ENCODE measurements at regions not wholly inside any gene's neighbourhood (a gene's known extent, or its start where the extent isn't known, plus 50 kb on each side); places are given as distances from the start of the nearest gene placed in this dataset.

- no peak for TF ChIP-seq CTCF (conservative IDR thresholded peaks at IDR 0.05)
- no peak for TF ChIP-seq ZFX (IDR thresholded peaks at IDR 0.05)
Measured at GRCh38 chr20:50363479-50363878, 146.7 kb upstream of the PTPN1 start.
